Endodermal cell (in vitro differentiated cells): ENCODE measurements at regions not wholly inside any gene's neighbourhood (a gene's known extent, or its start where the extent isn't known, plus 50 kb on each side); places are given as distances from the start of the nearest gene placed in this dataset.

Experiments
- DNase-seq: peaks from one replicate; pipeline ENCODE4 v3.0.0-alpha.2; 2017
- H3K27ac ChIP-seq: 2 replicates; pipeline ENCODE4 v1.5.1; 2013; ENCODE audit warnings: mild to moderate bottlenecking, low read depth, low read length, moderate library complexity
- H3K27me3 ChIP-seq: 2 replicates; pipeline ENCODE4 v1.6.1; 2013; ENCODE audit warnings: mild to moderate bottlenecking, low read length, moderate library complexity; ENCODE audit not compliant: insufficient read depth, control insufficient read depth, poor library complexity, severe bottlenecking
- H3K36me3 ChIP-seq: 2 replicates; pipeline ENCODE4 v1.7.0; 2013; ENCODE audit warnings: mild to moderate bottlenecking, low read length, moderate library complexity; ENCODE audit not compliant: control insufficient read depth, insufficient read depth
- H3K4me1 ChIP-seq: one replicate; pipeline ENCODE4 v1.7.0; 2013; ENCODE audit warnings: low read length; ENCODE audit not compliant: control insufficient read depth, insufficient read depth
- H3K4me3 ChIP-seq: 2 replicates; pipeline ENCODE4 v1.5.1; 2013; ENCODE audit warnings: mild to moderate bottlenecking, low read length, moderate library complexity
- H3K9ac ChIP-seq: 2 replicates; pipeline ENCODE4 v1.6.1; 2013; ENCODE audit warnings: mild to moderate bottlenecking, low read length, moderate library complexity; ENCODE audit not compliant: poor library complexity, severe bottlenecking; ENCODE audit errors: extremely low read depth
- H3K9me3 ChIP-seq: 2 replicates; pipeline ENCODE4 v1.6.1; 2013; ENCODE audit warnings: mild to moderate bottlenecking, low read length, moderate library complexity; ENCODE audit not compliant: control insufficient read depth
- H3K27ac Mint-ChIP-seq: 2 replicates; pipeline ENCODE4 v1.8.0; 2020; ENCODE audit warnings: mixed read lengths
- H3K27me3 Mint-ChIP-seq: 2 replicates; pipeline ENCODE4 v1.8.0; 2021; ENCODE audit warnings: mild to moderate bottlenecking, mixed read lengths; ENCODE audit not compliant: insufficient read depth
- H3K36me3 Mint-ChIP-seq: 2 replicates; pipeline ENCODE4 v1.8.0; 2020; ENCODE audit warnings: low read depth, mixed read lengths
- H3K4me1 Mint-ChIP-seq: 2 replicates; pipeline ENCODE4 v1.8.0; 2020; ENCODE audit warnings: mixed read lengths
- H3K4me3 Mint-ChIP-seq: 2 replicates; pipeline ENCODE4 v1.8.0; 2020; ENCODE audit warnings: mild to moderate bottlenecking, moderate library complexity, mixed read lengths
- H3K9me3 Mint-ChIP-seq: 2 replicates; pipeline ENCODE4 v1.8.0; 2020; ENCODE audit warnings: mild to moderate bottlenecking, mixed read lengths
- WGBS, 2 experiments: methylation state at CpG; one replicate each; pipeline versions ENCODE4 v1.1.5 to v1.1.7; 2013; ENCODE audit warnings: missing lambda C conversion rate in 2 of 2, mixed read lengths in 1 of 2; ENCODE audit not compliant: insufficient coverage in 1 of 2, insufficient read length in 1 of 2; 5-methylcytosine and 5-hydroxymethylcytosine counted together
- TF ChIP-seq, protein P1 (sequence below): fragments of 200-600 bp; sonication (generic); conservative IDR thresholded peaks from 2 replicates; pipeline ENCODE4 v1.5.0; 2021; ENCODE audit warnings: antibody characterized with exemption, mild to moderate bottlenecking

DNA sequence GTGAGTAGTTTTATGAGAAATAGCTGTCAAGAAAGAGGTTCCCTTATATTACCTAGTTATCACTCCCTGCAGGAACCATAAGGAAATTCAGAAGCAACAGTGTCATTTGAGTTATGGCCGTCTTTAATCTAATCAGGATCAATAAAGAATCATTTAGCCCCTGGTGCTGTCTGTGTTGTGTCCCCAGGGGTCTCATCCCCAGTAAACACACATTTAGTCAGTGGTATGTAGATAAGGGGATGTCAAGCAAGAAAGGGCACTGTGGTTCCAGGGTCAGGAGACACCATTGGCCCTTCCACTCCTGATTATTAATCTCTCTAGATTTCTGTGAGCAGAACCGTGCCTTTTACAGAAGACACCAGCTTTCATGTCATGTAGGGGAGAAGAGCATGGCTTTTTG lies 158.0 kb upstream of the SEMA6A start:
- Histone ChIP-seq H3K9me3 (no peaks in the 10 kb centered on the region), H3K4me3 (no peak overlapping the region), H3K27me3 (no peaks in the 10 kb centered on the region), H3K4me1 (peaks cover 21% of the 10 kb centered on the region), H3K36me3 (no peaks in the 10 kb centered on the region), H3K9ac (no peak overlapping the region), H3K27ac (no peak overlapping the region)
- H3K27me3 Mint-ChIP-seq: no peaks in the 10 kb centered on the region
- TF ChIP-seq, protein P1, sequence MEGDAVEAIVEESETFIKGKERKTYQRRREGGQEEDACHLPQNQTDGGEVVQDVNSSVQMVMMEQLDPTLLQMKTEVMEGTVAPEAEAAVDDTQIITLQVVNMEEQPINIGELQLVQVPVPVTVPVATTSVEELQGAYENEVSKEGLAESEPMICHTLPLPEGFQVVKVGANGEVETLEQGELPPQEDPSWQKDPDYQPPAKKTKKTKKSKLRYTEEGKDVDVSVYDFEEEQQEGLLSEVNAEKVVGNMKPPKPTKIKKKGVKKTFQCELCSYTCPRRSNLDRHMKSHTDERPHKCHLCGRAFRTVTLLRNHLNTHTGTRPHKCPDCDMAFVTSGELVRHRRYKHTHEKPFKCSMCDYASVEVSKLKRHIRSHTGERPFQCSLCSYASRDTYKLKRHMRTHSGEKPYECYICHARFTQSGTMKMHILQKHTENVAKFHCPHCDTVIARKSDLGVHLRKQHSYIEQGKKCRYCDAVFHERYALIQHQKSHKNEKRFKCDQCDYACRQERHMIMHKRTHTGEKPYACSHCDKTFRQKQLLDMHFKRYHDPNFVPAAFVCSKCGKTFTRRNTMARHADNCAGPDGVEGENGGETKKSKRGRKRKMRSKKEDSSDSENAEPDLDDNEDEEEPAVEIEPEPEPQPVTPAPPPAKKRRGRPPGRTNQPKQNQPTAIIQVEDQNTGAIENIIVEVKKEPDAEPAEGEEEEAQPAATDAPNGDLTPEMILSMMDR: no peak
- no peak for DNase-seq
- 49 to 80% methylated on average over 1 to 2 of the region's 2 CpGs for WGBS, 2 experiments
- H3K9me3 Mint-ChIP-seq: no peaks in the 10 kb centered on the region
- H3K27ac Mint-ChIP-seq: no peak overlapping the region
- no peak overlapping the region for H3K4me3 Mint-ChIP-seq
- peaks cover 38% of the 10 kb centered on the region for H3K4me1 Mint-ChIP-seq
- no peaks in the 10 kb centered on the region for H3K36me3 Mint-ChIP-seq

DNA sequence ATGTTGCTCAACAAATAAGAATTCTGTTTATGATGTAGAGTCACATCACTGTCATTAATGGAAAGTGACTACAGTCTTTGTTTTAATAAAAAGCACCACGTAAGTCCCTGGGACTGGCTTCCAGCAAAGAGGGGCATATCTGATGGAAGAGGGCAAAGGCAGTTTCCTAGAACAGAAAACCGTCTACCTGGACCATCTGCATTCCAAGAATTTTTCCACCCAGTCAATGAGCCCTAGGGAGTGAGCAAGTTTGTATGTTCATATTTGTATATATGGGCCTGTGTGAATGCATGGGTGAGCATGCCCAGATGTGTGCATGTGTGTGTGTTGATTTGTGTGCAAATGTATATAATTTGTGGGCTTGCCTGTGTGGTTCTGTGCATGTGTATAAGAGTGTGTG lies 156.8 kb upstream of the SEMA6A start:
- WGBS, 2 experiments: 86 to 88% methylated on average over 1 to 2 of the region's 2 CpGs
- H3K27me3 ChIP-seq: no peaks in the 10 kb centered on the region
- Mint-ChIP-seq H3K4me1 (peaks cover 40% of the 10 kb centered on the region), H3K36me3 (no peaks in the 10 kb centered on the region), H3K4me3 (no peak overlapping the region), H3K27ac (no peak overlapping the region), H3K9me3 (no peaks in the 10 kb centered on the region), H3K27me3 (no peaks in the 10 kb centered on the region)
- no peaks in the 10 kb centered on the region for H3K9me3 ChIP-seq
- TF ChIP-seq, protein P1: no peak
- DNase-seq: no peak
- no peak overlapping the region for H3K9ac ChIP-seq
- no peak overlapping the region for H3K4me3 ChIP-seq
- no peaks in the 10 kb centered on the region for H3K36me3 ChIP-seq
- H3K27ac ChIP-seq: no peak overlapping the region
- peaks cover 21% of the 10 kb centered on the region for H3K4me1 ChIP-seq

DNA sequence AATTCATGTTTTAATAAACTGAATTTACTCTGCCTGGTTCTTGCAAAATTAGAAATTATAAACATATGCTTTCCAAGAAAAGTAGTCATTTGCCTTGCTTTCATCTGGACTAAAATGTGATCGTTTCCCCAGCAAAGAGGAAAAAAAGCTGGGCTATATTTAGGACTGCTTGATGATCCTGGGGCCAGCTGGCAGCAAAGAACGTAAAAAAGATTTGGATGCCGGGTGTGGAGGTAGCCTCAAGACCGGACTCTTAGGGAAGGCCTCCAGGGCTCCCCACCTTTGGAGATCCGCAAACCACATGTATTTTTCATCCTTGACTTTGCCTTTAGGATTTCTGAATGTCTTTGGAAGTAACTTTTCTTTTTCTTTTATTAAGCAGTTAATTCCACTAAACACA lies 156.1 kb upstream of the SEMA6A start:
- Mint-ChIP-seq H3K4me3 (no peak overlapping the region), H3K27me3 (no peaks in the 10 kb centered on the region), H3K9me3 (no peaks in the 10 kb centered on the region), H3K4me1 (peaks cover 42% of the 10 kb centered on the region), H3K27ac (no peak overlapping the region), H3K36me3 (no peaks in the 10 kb centered on the region)
- Histone ChIP-seq H3K9ac (no peak overlapping the region), H3K4me3 (no peak overlapping the region), H3K9me3 (no peaks in the 10 kb centered on the region), H3K4me1 (peaks cover 21% of the 10 kb centered on the region), H3K27ac (no peak overlapping the region), H3K27me3 (no peaks in the 10 kb centered on the region), H3K36me3 (no peaks in the 10 kb centered on the region)
- TF ChIP-seq, protein P1: no peak
- WGBS, 2 experiments: 96 to 100% methylated on average over 5 of the region's 5 CpGs
- no peak for DNase-seq
